ENCODE measurements at regions not wholly inside any gene's neighbourhood (a gene's known extent, or its start where the extent isn't known, plus 50 kb on each side); places are given as distances from the start of the nearest gene placed in this dataset.

- Histone ChIP-seq H3K4me1 (ENCODE audit: control insufficient read depth in 3 of 3, insufficient read depth in 3 of 3, low read length in 3 of 3) (no peaks in the 10 kb centered on the region), H3K36me3 (ENCODE audit: control insufficient read depth in 3 of 3, insufficient read depth in 3 of 3, low read length in 3 of 3) (no peaks in the 10 kb centered on the region), H3K4me3 (ENCODE audit: low read length in 3 of 3) (no peak overlapping the region), H3K9ac (ENCODE audit: low read depth in 1 of 3, low read length in 3 of 3) (no peak overlapping the region), H3K9me3 (ENCODE audit: control insufficient read depth in 3 of 3, low read length in 3 of 3) (no peaks in the 10 kb centered on the region), H3K27ac (ENCODE audit: low read depth, low read length) (no peak overlapping the region), H3K27me3 (ENCODE audit: control insufficient read depth in 3 of 3, insufficient read depth in 3 of 3, low read length in 3 of 3) (no peaks in the 10 kb centered on the region)
These were observed 561.5 kb upstream of the POT1 start for GRCh38 chr7:125491137-125491536.

- no peak overlapping the region for H3K9ac ChIP-seq (ENCODE audit: low read depth in 1 of 3, low read length in 3 of 3)
- H3K9me3 ChIP-seq (ENCODE audit: control insufficient read depth in 3 of 3, low read length in 3 of 3), result no peaks in the 10 kb centered on the region
- no peak overlapping the region for H3K4me3 ChIP-seq (ENCODE audit: low read length in 3 of 3)
- no peaks in the 10 kb centered on the region for H3K27me3 ChIP-seq (ENCODE audit: control insufficient read depth in 3 of 3, insufficient read depth in 3 of 3, low read length in 3 of 3)
- H3K4me1 ChIP-seq (ENCODE audit: control insufficient read depth in 3 of 3, insufficient read depth in 3 of 3, low read length in 3 of 3), result no peaks in the 10 kb centered on the region
- no peak overlapping the region for H3K27ac ChIP-seq (ENCODE audit: low read depth, low read length)
- no peaks in the 10 kb centered on the region for H3K36me3 ChIP-seq (ENCODE audit: control insufficient read depth in 3 of 3, insufficient read depth in 3 of 3, low read length in 3 of 3)
These were observed 560.5 kb upstream of the POT1 start for GRCh38 chr7:125490167-125490566.

- no peak overlapping the region for H3K9ac ChIP-seq (ENCODE audit: low read depth in 1 of 3, low read length in 3 of 3)
- no peaks in the 10 kb centered on the region for H3K4me1 ChIP-seq (ENCODE audit: control insufficient read depth in 3 of 3, insufficient read depth in 3 of 3, low read length in 3 of 3)
- no peak overlapping the region for H3K4me3 ChIP-seq (ENCODE audit: low read length in 3 of 3)
- no peaks in the 10 kb centered on the region for H3K9me3 ChIP-seq (ENCODE audit: control insufficient read depth in 3 of 3, low read length in 3 of 3)
- no peaks in the 10 kb centered on the region for H3K36me3 ChIP-seq (ENCODE audit: control insufficient read depth in 3 of 3, insufficient read depth in 3 of 3, low read length in 3 of 3)
- no peaks in the 10 kb centered on the region for H3K27me3 ChIP-seq (ENCODE audit: control insufficient read depth in 3 of 3, insufficient read depth in 3 of 3, low read length in 3 of 3)
- no peak overlapping the region for H3K27ac ChIP-seq (ENCODE audit: low read depth, low read length)
These were observed 555.6 kb upstream of the POT1 start for GRCh38 chr7:125485223-125485622.

GRCh38 chr7:125484755-125485154, 555.1 kb upstream of the POT1 start:
- Histone ChIP-seq H3K36me3 (ENCODE audit: control insufficient read depth in 3 of 3, insufficient read depth in 3 of 3, low read length in 3 of 3) (no peaks in the 10 kb centered on the region), H3K9ac (ENCODE audit: low read depth in 1 of 3, low read length in 3 of 3) (no peak overlapping the region), H3K4me3 (ENCODE audit: low read length in 3 of 3) (no peak overlapping the region), H3K27ac (ENCODE audit: low read depth, low read length) (no peak overlapping the region), H3K4me1 (ENCODE audit: control insufficient read depth in 3 of 3, insufficient read depth in 3 of 3, low read length in 3 of 3) (no peaks in the 10 kb centered on the region), H3K27me3 (ENCODE audit: control insufficient read depth in 3 of 3, insufficient read depth in 3 of 3, low read length in 3 of 3) (no peaks in the 10 kb centered on the region), H3K9me3 (ENCODE audit: control insufficient read depth in 3 of 3, low read length in 3 of 3) (no peaks in the 10 kb centered on the region)

GRCh38 chr7:125481323-125481722, 551.7 kb upstream of the POT1 start:
- H3K4me3 ChIP-seq (ENCODE audit: low read length in 3 of 3), result no peak overlapping the region
- no peak overlapping the region for H3K9ac ChIP-seq (ENCODE audit: low read depth in 1 of 3, low read length in 3 of 3)
- no peaks in the 10 kb centered on the region for H3K4me1 ChIP-seq (ENCODE audit: control insufficient read depth in 3 of 3, insufficient read depth in 3 of 3, low read length in 3 of 3)
- H3K27me3 ChIP-seq (ENCODE audit: control insufficient read depth in 3 of 3, insufficient read depth in 3 of 3, low read length in 3 of 3), result no peaks in the 10 kb centered on the region
- H3K27ac ChIP-seq (ENCODE audit: low read depth, low read length), result no peak overlapping the region
- H3K9me3 ChIP-seq (ENCODE audit: control insufficient read depth in 3 of 3, low read length in 3 of 3), result no peaks in the 10 kb centered on the region
- no peaks in the 10 kb centered on the region for H3K36me3 ChIP-seq (ENCODE audit: control insufficient read depth in 3 of 3, insufficient read depth in 3 of 3, low read length in 3 of 3)

GRCh38 chr7:125480762-125481161, 551.1 kb upstream of the POT1 start:
- Histone ChIP-seq H3K27me3 (ENCODE audit: control insufficient read depth in 3 of 3, insufficient read depth in 3 of 3, low read length in 3 of 3) (no peaks in the 10 kb centered on the region), H3K4me3 (ENCODE audit: low read length in 3 of 3) (no peak overlapping the region), H3K9me3 (ENCODE audit: control insufficient read depth in 3 of 3, low read length in 3 of 3) (no peaks in the 10 kb centered on the region), H3K36me3 (ENCODE audit: control insufficient read depth in 3 of 3, insufficient read depth in 3 of 3, low read length in 3 of 3) (no peaks in the 10 kb centered on the region), H3K27ac (ENCODE audit: low read depth, low read length) (no peak overlapping the region), H3K4me1 (ENCODE audit: control insufficient read depth in 3 of 3, insufficient read depth in 3 of 3, low read length in 3 of 3) (no peaks in the 10 kb centered on the region), H3K9ac (ENCODE audit: low read depth in 1 of 3, low read length in 3 of 3) (no peak overlapping the region)

- Histone ChIP-seq H3K4me1 (ENCODE audit: control insufficient read depth in 3 of 3, insufficient read depth in 3 of 3, low read length in 3 of 3) (no peaks in the 10 kb centered on the region), H3K27ac (ENCODE audit: low read depth, low read length) (no peak overlapping the region), H3K9me3 (ENCODE audit: control insufficient read depth in 3 of 3, low read length in 3 of 3) (no peaks in the 10 kb centered on the region), H3K4me3 (ENCODE audit: low read length in 3 of 3) (no peak overlapping the region), H3K9ac (ENCODE audit: low read depth in 1 of 3, low read length in 3 of 3) (no peak overlapping the region), H3K36me3 (ENCODE audit: control insufficient read depth in 3 of 3, insufficient read depth in 3 of 3, low read length in 3 of 3) (no peaks in the 10 kb centered on the region), H3K27me3 (ENCODE audit: control insufficient read depth in 3 of 3, insufficient read depth in 3 of 3, low read length in 3 of 3) (no peaks in the 10 kb centered on the region)
These were observed 539.2 kb upstream of the POT1 start for GRCh38 chr7:125468855-125469174.

GRCh38 chr7:125467996-125468854, 538.6 kb upstream of the POT1 start:
- no peaks in the 10 kb centered on the region for H3K36me3 ChIP-seq (ENCODE audit: control insufficient read depth in 3 of 3, insufficient read depth in 3 of 3, low read length in 3 of 3)
- H3K9ac ChIP-seq (ENCODE audit: low read depth in 1 of 3, low read length in 3 of 3), result no peak overlapping the region
- H3K9me3 ChIP-seq (ENCODE audit: control insufficient read depth in 3 of 3, low read length in 3 of 3), result no peaks in the 10 kb centered on the region
- H3K27ac ChIP-seq (ENCODE audit: low read depth, low read length), result no peak overlapping the region
- H3K4me1 ChIP-seq (ENCODE audit: control insufficient read depth in 3 of 3, insufficient read depth in 3 of 3, low read length in 3 of 3), result no peaks in the 10 kb centered on the region
- H3K27me3 ChIP-seq (ENCODE audit: control insufficient read depth in 3 of 3, insufficient read depth in 3 of 3, low read length in 3 of 3), result no peaks in the 10 kb centered on the region
- no peak overlapping the region for H3K4me3 ChIP-seq (ENCODE audit: low read length in 3 of 3)

- Histone ChIP-seq H3K4me1 (ENCODE audit: control insufficient read depth in 3 of 3, insufficient read depth in 3 of 3, low read length in 3 of 3) (no peaks in the 10 kb centered on the region), H3K36me3 (ENCODE audit: control insufficient read depth in 3 of 3, insufficient read depth in 3 of 3, low read length in 3 of 3) (no peaks in the 10 kb centered on the region), H3K9ac (ENCODE audit: low read depth in 1 of 3, low read length in 3 of 3) (no peak overlapping the region), H3K27ac (ENCODE audit: low read depth, low read length) (no peak overlapping the region), H3K27me3 (ENCODE audit: control insufficient read depth in 3 of 3, insufficient read depth in 3 of 3, low read length in 3 of 3) (no peaks in the 10 kb centered on the region), H3K4me3 (ENCODE audit: low read length in 3 of 3) (no peak overlapping the region), H3K9me3 (ENCODE audit: control insufficient read depth in 3 of 3, low read length in 3 of 3) (no peaks in the 10 kb centered on the region)
These were observed 535.9 kb upstream of the POT1 start for GRCh38 chr7:125465527-125465926.

- peaks cover 0 to 7% (median 0%) of the 10 kb centered on the region in 3 donors for H3K9me3 ChIP-seq (ENCODE audit: control insufficient read depth in 3 of 3, low read length in 3 of 3)
- H3K27me3 ChIP-seq (ENCODE audit: control insufficient read depth in 3 of 3, insufficient read depth in 3 of 3, low read length in 3 of 3), result no peaks in the 10 kb centered on the region
- no peak overlapping the region for H3K27ac ChIP-seq (ENCODE audit: low read depth, low read length)
- H3K9ac ChIP-seq (ENCODE audit: low read depth in 1 of 3, low read length in 3 of 3), result no peak overlapping the region
- no peak overlapping the region for H3K4me3 ChIP-seq (ENCODE audit: low read length in 3 of 3)
- H3K4me1 ChIP-seq (ENCODE audit: control insufficient read depth in 3 of 3, insufficient read depth in 3 of 3, low read length in 3 of 3), result no peaks in the 10 kb centered on the region
- no peaks in the 10 kb centered on the region for H3K36me3 ChIP-seq (ENCODE audit: control insufficient read depth in 3 of 3, insufficient read depth in 3 of 3, low read length in 3 of 3)
These were observed 533.0 kb upstream of the POT1 start for GRCh38 chr7:125462615-125463014.
